K562 (cell line): ENCODE measurements at regions not wholly inside any gene's neighbourhood (a gene's known extent, or its start where the extent isn't known, plus 50 kb on each side); places are given as distances from the start of the nearest gene placed in this dataset.

ENCODE experiments used
- ATAC-seq: fragments of 200-7000 bp; cut with Tn5 transposase; 3 replicates; pipeline ENCODE4 v1.9.1; 2020; ENCODE audit warnings: moderate library complexity
- BruUV-seq: library from RNA; stranded (reverse); fragments of 400-500 nt; replicated peaks from 2 replicates; lab custom pipeline; 2021; lab: Mats Ljungman, UMichigan
- CTCF ChIA-PET: fragments of 300-600 bp; formaldehyde crosslinking; extraction: SDS; loops from one replicate; lab custom pipeline; 2021; ENCODE audit warnings: low intra/inter-chr PET ratio; lab: Yijun Ruan, JAX
- POLR2A ChIA-PET: fragments of 300-600, 350-650 bp; sonication (Branson Sonifier 250); formaldehyde crosslinking; extraction: SDS; loops from one replicate; lab custom pipeline; 2021; ENCODE audit warnings: antibody characterized with exemption, inconsistent platforms; lab: Yijun Ruan, JAX
- DNase-seq, 4 experiments: peaks; one replicate each; pipeline versions ENCODE4 v3.0.0 to v3.0.0-alpha.2; 2011 to 2018; ENCODE audit warnings: low spot score in 3 of 4, mixed read lengths in 3 of 4; ENCODE audit errors: extremely low read depth in 1 of 4
- FAIRE-seq: peaks from 2 replicates; lab custom pipeline; 2011; peaks lifted over from hg19 to GRCh38; lab: Jason Lieb, UNC
- H2AFZ ChIP-seq: 2 replicates; pipeline ENCODE4 v1.6.0; 2011; ENCODE audit warnings: low read depth, low read length, control low read depth, inconsistent platforms
- H3K27ac ChIP-seq: fragments of 200-600 bp; 3 replicates; pipeline ENCODE4 v1.8.0; 2011; ENCODE audit warnings: low read depth, mild to moderate bottlenecking, control low read depth, inconsistent platforms, low read length, moderate library complexity, mixed read lengths; ENCODE audit errors: extremely low read depth
- H3K27me3 ChIP-seq, 2 experiments: fragments of 300-600 bp in 1 of 2; 2 replicates in 1 of 2; 3 replicates in 1 of 2; pipeline versions ENCODE4 v1.6.0 to v1.8.0; 2011; ENCODE audit warnings: inconsistent platforms in 2 of 2, low read length in 2 of 2, mild to moderate bottlenecking in 1 of 2, mixed read lengths in 1 of 2, moderate library complexity in 1 of 2; ENCODE audit not compliant: control insufficient read depth in 2 of 2, insufficient read depth in 2 of 2
- H3K36me3 ChIP-seq: fragments of 300-600 bp; 3 replicates; pipeline ENCODE4 v1.8.0; 2011; ENCODE audit warnings: mild to moderate bottlenecking, low read length, inconsistent platforms; ENCODE audit not compliant: control insufficient read depth, insufficient read depth
- H3K4me1 ChIP-seq, 2 experiments: fragments of 200-600 bp in 1 of 2; replicated peaks in 1 of 2; 2 replicates in 1 of 2; 3 replicates in 1 of 2; pipeline versions ENCODE4 v1.5.1 to v1.8.0; 2011; ENCODE audit warnings: inconsistent platforms in 2 of 2, low read length in 2 of 2, mild to moderate bottlenecking in 1 of 2, mixed read lengths in 1 of 2, moderate library complexity in 1 of 2; ENCODE audit not compliant: control insufficient read depth in 2 of 2, insufficient read depth in 2 of 2
- H3K4me2 ChIP-seq: 2 replicates; pipeline ENCODE4 v1.6.1; 2011; ENCODE audit warnings: low read length, control low read depth, inconsistent platforms, mixed read lengths; ENCODE audit not compliant: insufficient read depth
- H3K4me3 ChIP-seq: fragments of 200-600 bp; sonication (generic), shearing (Covaris generic); 2 replicates; pipeline ENCODE4 v1.5.1; 2016; ENCODE audit warnings: control low read depth, inconsistent platforms
- H3K79me2 ChIP-seq: fragments of 200-600 bp; 3 replicates; pipeline ENCODE4 v1.8.0; 2011; ENCODE audit warnings: low read length, inconsistent platforms; ENCODE audit not compliant: control insufficient read depth, insufficient read depth
- H3K9ac ChIP-seq, 2 experiments: 2 replicates each; pipeline versions ENCODE4 v1.6.0 to v1.6.1; 2011; ENCODE audit warnings: low read depth in 2 of 2, low read length in 2 of 2, control low read depth in 1 of 2, inconsistent platforms in 1 of 2, mild to moderate bottlenecking in 1 of 2, mixed read lengths in 1 of 2; ENCODE audit not compliant: insufficient read depth in 1 of 2
- H3K9me1 ChIP-seq: one replicate; pipeline ENCODE4 v1.6.0; 2011; ENCODE audit warnings: inconsistent platforms, mild to moderate bottlenecking, low read length, moderate library complexity; ENCODE audit not compliant: control insufficient read depth, insufficient read depth
- H3K9me3 ChIP-seq: replicated peaks from 2 replicates; pipeline ENCODE4 v1.5.1; 2011; ENCODE audit warnings: low read depth, low read length, inconsistent platforms; ENCODE audit not compliant: control insufficient read depth, insufficient read depth
- H4K20me1 ChIP-seq: replicated peaks from 2 replicates; pipeline ENCODE4 v1.6.1; 2011; ENCODE audit warnings: low read length, inconsistent platforms, mixed read lengths; ENCODE audit not compliant: control insufficient read depth, insufficient read depth
- ADNP ChIP-seq: fragments of 200-800 bp; sonication (Bioruptor generic); IDR thresholded peaks from 2 replicates; pipeline ENCODE4 v1.6.1; 2016; ENCODE audit warnings: missing genetic modification characterization, missing compliant biosample characterization
- FOXK1 ChIP-seq: sonication (generic); formaldehyde crosslinking; IDR thresholded peaks from 2 replicates; pipeline ENCODE4 v1.8.0; 2022; ENCODE audit warnings: missing genetic modification reagents, mild to moderate bottlenecking, borderline replicate concordance
- HIVEP1 ChIP-seq: fragments of 250-450 bp; sonication (Bioruptor Pico); IDR thresholded peaks from 2 replicates; pipeline ENCODE4 v1.4.0; 2020; ENCODE audit warnings: mild to moderate bottlenecking
- HMBOX1 ChIP-seq: sonication (generic); IDR thresholded peaks from 2 replicates; pipeline ENCODE4 v1.6.1; 2016
- OTX1 ChIP-seq: fragments of 450-650 bp; formaldehyde crosslinking; IDR thresholded peaks from 2 replicates; pipeline ENCODE4 v1.4.0; 2022; ENCODE audit warnings: mild to moderate bottlenecking
- TCF15 ChIP-seq: fragments of 250-450 bp; sonication (Bioruptor Pico); IDR thresholded peaks from 2 replicates; pipeline ENCODE4 v1.8.0; 2022; ENCODE audit warnings: moderate library complexity, mild to moderate bottlenecking, inconsistent platforms
- UBTF ChIP-seq, 2 experiments: IDR thresholded peaks; 2 replicates each; pipeline ENCODE4 v1.6.1; 2012; ENCODE audit warnings: improper control_type of control experiment in 2 of 2, low read depth in 2 of 2, low read length in 2 of 2, borderline replicate concordance in 1 of 2
- ZC3H8 ChIP-seq: fragments of 450-650 bp; IDR thresholded peaks from 2 replicates; pipeline ENCODE4 v1.6.1; 2017
- ZNF395 ChIP-seq: fragments of 200-800 bp; sonication (Bioruptor generic); IDR thresholded peaks from 2 replicates; pipeline ENCODE4 v1.6.1; 2017; ENCODE audit warnings: missing genetic modification characterization, missing compliant biosample characterization
- ZNF449 ChIP-seq: fragments of 250-450 bp; sonication (Bioruptor Pico); IDR thresholded peaks from 2 replicates; pipeline ENCODE4 v1.8.0; 2022; ENCODE audit warnings: moderate library complexity, mild to moderate bottlenecking, inconsistent platforms
- WGBS: fragments of 100-300 bp; shearing (Covaris generic); methylation state at CpG from one replicate; pipeline ENCODE4 v1.1.6; 2016; ENCODE audit warnings: low coverage, mixed read lengths; ENCODE audit not compliant: insufficient coverage; ENCODE audit errors: missing lambda C conversion rate; 5-methylcytosine and 5-hydroxymethylcytosine counted together
- in situ Hi-C: fragments of 300-500 bp; cut with MboI; formaldehyde crosslinking; loops from 4 replicates; pipeline ENCODE4 v1.15.0; 2018; ENCODE audit warnings: inconsistent platforms, mixed read lengths
- intact Hi-C: fragments of 100-400 bp; cut with micrococcal nuclease; formaldehyde crosslinking; loops from 2 replicates; pipeline ENCODE4 v1.14.2; 2022

- no peak overlapping the region for H3K27ac ChIP-seq
- H4K20me1 ChIP-seq, result no peaks in the 10 kb centered on the region
- H3K9me1 ChIP-seq, result no peaks in the 10 kb centered on the region
- no peak overlapping the region for H3K4me3 ChIP-seq
- no TSS peak for BruUV-seq
- WGBS, result 3% methylated on average over 3 of the region's 3 CpGs
- peaks cover 0 to 7% of the 10 kb centered on the region in 2 experiments; a peak in 2 of 5 replicates for H3K4me1 ChIP-seq
- DNase-seq (no peak), FAIRE-seq (no peak), ATAC-seq (no peak)
- H3K4me2 ChIP-seq, result no peak overlapping the region
- H2AFZ ChIP-seq, result no peak overlapping the region
- H3K27me3 ChIP-seq, result peaks cover 2 to 26% of the 10 kb centered on the region in 2 experiments
- intact Hi-C loops, result no loop called here
- H3K9me3 ChIP-seq, result no peaks in the 10 kb centered on the region
- H3K9ac ChIP-seq, result no peak overlapping the region
- POLR2A ChIA-PET, result interaction anchor here (0.7 to 0.9 kb wide), 2 partner anchors 10 to 425 kb away, joined by 4 to 6 read pairs; no protein-coding TSS in a partner anchor
- in situ Hi-C loops, result no loop called here
- TF ChIP-seq UBTF (IDR thresholded peaks at IDR 0.05; ENCODE audit: borderline replicate concordance in 1 of 2, low read depth in 2 of 2, low read length in 2 of 2) (no peak), ADNP (tag) (no peak), OTX1 (no peak), TCF15 (CRISPR knock-in tag) (no peak), ZNF395 (no peak), HMBOX1 (no peak), ZC3H8 (no peak), HIVEP1 (CRISPR knock-in tag) (no peak), ZNF449 (no peak), FOXK1 (CRISPR knock-in tag) (no peak)
- no peaks in the 10 kb centered on the region for H3K79me2 ChIP-seq
- CTCF ChIA-PET, result no interaction called here
- no peaks in the 10 kb centered on the region for H3K36me3 ChIP-seq
These were observed 988.6 kb upstream of the TMEM132C start for GRCh38 chr12:127278351-127278750.
